NCI-H2107 treated with DMSO at 0.1 percent for 48 hours (cell line): ENCODE measurements at regions not wholly inside any gene's neighbourhood (a gene's known extent, or its start where the extent isn't known, plus 50 kb on each side); places are given as distances from the start of the nearest gene placed in this dataset.
"Not testable (repeated sequence)": the region's sequence is repeated elsewhere in the genome, so short reads cannot be mapped to it uniquely, and the experiment has no call there.

Source experiments
- DNase-seq: peaks from one replicate; lab custom pipeline; 2025; ENCODE audit not compliant: unreplicated experiment; lab: John Stamatoyannopoulos, UW

GRCh38 chr2:187679454-187679853 is 125.2 kb upstream of the TFPI start:
- DNase-seq, result no peak

- no peak for DNase-seq
Observed at GRCh38 chr2:187684174-187684573, 129.9 kb upstream of the TFPI start.

- DNase-seq, result no peak
Observed at GRCh38 chr2:187686416-187687024, 132.3 kb upstream of the TFPI start.

GRCh38 chr2:187687585-187687984 is 133.3 kb upstream of the TFPI start:
- DNase-seq, result no peak

GRCh38 chr2:187689372-187689771 is 135.1 kb upstream of the TFPI start:
- no peak for DNase-seq

GRCh38 chr2:187693923-187694322 is 139.7 kb upstream of the TFPI start:
- no peak for DNase-seq

GRCh38 chr2:187696644-187697043 is 142.4 kb upstream of the TFPI start:
- DNase-seq, result not testable (repeated sequence)

- DNase-seq, result no peak
Observed at GRCh38 chr2:187698374-187699110, 144.3 kb upstream of the TFPI start.

- no peak for DNase-seq
Observed at GRCh38 chr2:187702157-187702556, 147.9 kb upstream of the TFPI start.

- DNase-seq, result no peak
Observed at GRCh38 chr2:187708272-187708671, 154.0 kb upstream of the TFPI start.

- no peak for DNase-seq
Observed at GRCh38 chr2:187709065-187709464, 154.8 kb upstream of the TFPI start.

- DNase-seq, result no peak
Observed at GRCh38 chr2:187710791-187711521, 156.7 kb upstream of the TFPI start.

GRCh38 chr2:187715590-187715989 is 161.4 kb upstream of the TFPI start:
- DNase-seq, result no peak

GRCh38 chr2:187716301-187716700 is 162.1 kb upstream of the TFPI start:
- no peak for DNase-seq

GRCh38 chr2:187718092-187718491 is 163.9 kb upstream of the TFPI start:
- DNase-seq, result no peak

GRCh38 chr2:187719510-187719909 is 165.3 kb upstream of the TFPI start:
- DNase-seq, result no peak

- no peak for DNase-seq
Observed at GRCh38 chr2:187748958-187749357, 194.7 kb upstream of the TFPI start.

- DNase-seq, result no peak
Observed at GRCh38 chr2:187749804-187750431, 195.7 kb upstream of the TFPI start.

- no peak for DNase-seq
Observed at GRCh38 chr2:187768995-187769394, 214.8 kb upstream of the TFPI start.

- no peak for DNase-seq
Observed at GRCh38 chr2:187769437-187769836, 215.2 kb upstream of the TFPI start.

GRCh38 chr2:187774551-187775071 is 220.4 kb upstream of the TFPI start:
- no peak for DNase-seq
